CD4-positive, alpha-beta T cell treated with Interleukin-12 subunit alpha and Interleukin-12 subunit beta, for 1 hour (primary cell): ENCODE measurements at regions not wholly inside any gene's neighbourhood (a gene's known extent, or its start where the extent isn't known, plus 50 kb on each side); places are given as distances from the start of the nearest gene placed in this dataset.
"Not testable (repeated sequence)": the region's sequence is repeated elsewhere in the genome, so short reads cannot be mapped to it uniquely, and the experiment has no call there.

Experiments used
- DNase-seq: peaks from one replicate; pipeline ENCODE4 v3.0.0-alpha.2; 2020

GRCh38 chr12:87520968-87521367 is 508.2 kb downstream of the C12orf50 start:
- no peak for DNase-seq

GRCh38 chr12:87518481-87518880 is 510.7 kb downstream of the C12orf50 start:
- no peak for DNase-seq

GRCh38 chr12:87518036-87518435 is 511.2 kb downstream of the C12orf50 start:
- DNase-seq = no peak

GRCh38 chr12:87513536-87514280 is 515.5 kb downstream of the C12orf50 start:
- no peak for DNase-seq

GRCh38 chr12:87511371-87511770 is 517.8 kb downstream of the C12orf50 start:
- no peak for DNase-seq

- DNase-seq = no peak
Observed at GRCh38 chr12:87509237-87509820, 519.9 kb downstream of the C12orf50 start.

GRCh38 chr12:87491598-87491997 is 537.6 kb downstream of the C12orf50 start:
- DNase-seq = no peak

GRCh38 chr12:87491089-87491488 is 538.1 kb downstream of the C12orf50 start:
- DNase-seq = no peak

GRCh38 chr12:87469295-87469694 is 559.9 kb downstream of the C12orf50 start:
- no peak for DNase-seq

GRCh38 chr12:87467936-87468335 is 561.3 kb downstream of the C12orf50 start:
- DNase-seq = no peak

GRCh38 chr12:87464565-87464964 is 564.6 kb downstream of the C12orf50 start:
- no peak for DNase-seq

- no peak for DNase-seq
Observed at GRCh38 chr12:87444039-87444438, 585.2 kb downstream of the C12orf50 start.

GRCh38 chr12:87441511-87441910 is 587.7 kb downstream of the C12orf50 start:
- DNase-seq = no peak

- no peak for DNase-seq
Observed at GRCh38 chr12:87439990-87440827, 589.0 kb downstream of the C12orf50 start.

- DNase-seq = no peak
Observed at GRCh38 chr12:87430444-87430843, 598.8 kb downstream of the C12orf50 start.

GRCh38 chr12:87428701-87429277 is 600.4 kb downstream of the C12orf50 start:
- no peak for DNase-seq

GRCh38 chr12:87427770-87428169 is 601.4 kb downstream of the C12orf50 start:
- no peak for DNase-seq

GRCh38 chr12:87425942-87426554 is 603.2 kb downstream of the C12orf50 start:
- no peak for DNase-seq

GRCh38 chr12:87421233-87421632 is 608.0 kb downstream of the C12orf50 start:
- not testable (repeated sequence) for DNase-seq

- no peak for DNase-seq
Observed at GRCh38 chr12:87413784-87414183, 615.4 kb downstream of the C12orf50 start.

- no peak for DNase-seq
Observed at GRCh38 chr12:87406926-87407325, 622.3 kb downstream of the C12orf50 start.

GRCh38 chr12:87405918-87406317 is 623.3 kb downstream of the C12orf50 start:
- DNase-seq = no peak

- not testable (repeated sequence) for DNase-seq
Observed at GRCh38 chr12:87394168-87394567, 635.0 kb downstream of the C12orf50 start.
